AG04450 (cell line): ENCODE measurements at regions not wholly inside any gene's neighbourhood (a gene's known extent, or its start where the extent isn't known, plus 50 kb on each side); places are given as distances from the start of the nearest gene placed in this dataset.

Experiments used
- CTCF ChIA-PET: fragments of 300-600, 350-600 bp; formaldehyde crosslinking; extraction: SDS; loops from one replicate; lab custom pipeline; 2022; ENCODE audit warnings: antibody characterized with exemption, inconsistent platforms; lab: Charles Lee
- POLR2A ChIA-PET: fragments of 350-600 bp; formaldehyde crosslinking; extraction: SDS; loops from one replicate; lab custom pipeline; 2021; ENCODE audit warnings: antibody characterized with exemption, inconsistent platforms; lab: Yijun Ruan, JAX
- DNase-seq: peaks from one replicate; pipeline ENCODE4 v3.0.0-alpha.2; 2011; ENCODE audit warnings: low read depth, low spot score
- H3K27ac ChIP-seq: one replicate; pipeline ENCODE4 v1.5.1; 2012; ENCODE audit warnings: low read depth, low read length, control low read depth
- H3K27me3 ChIP-seq: one replicate; pipeline ENCODE4 v1.6.0; 2012; ENCODE audit warnings: low read length; ENCODE audit not compliant: control insufficient read depth, insufficient read depth
- H3K4me3 ChIP-seq: 2 replicates; pipeline ENCODE4 v1.5.1; 2011; ENCODE audit warnings: mild to moderate bottlenecking, low read depth, low read length, control low read depth
- H3K9me3 ChIP-seq: 2 replicates; pipeline ENCODE4 v1.5.1; 2012; ENCODE audit warnings: low read length; ENCODE audit not compliant: control insufficient read depth, insufficient read depth
- TF ChIP-seq, protein P1 (sequence below): IDR thresholded peaks from 2 replicates; pipeline ENCODE4 v1.5.1; 2011; ENCODE audit warnings: low read depth, low read length, control low read depth, inconsistent platforms

DNA sequence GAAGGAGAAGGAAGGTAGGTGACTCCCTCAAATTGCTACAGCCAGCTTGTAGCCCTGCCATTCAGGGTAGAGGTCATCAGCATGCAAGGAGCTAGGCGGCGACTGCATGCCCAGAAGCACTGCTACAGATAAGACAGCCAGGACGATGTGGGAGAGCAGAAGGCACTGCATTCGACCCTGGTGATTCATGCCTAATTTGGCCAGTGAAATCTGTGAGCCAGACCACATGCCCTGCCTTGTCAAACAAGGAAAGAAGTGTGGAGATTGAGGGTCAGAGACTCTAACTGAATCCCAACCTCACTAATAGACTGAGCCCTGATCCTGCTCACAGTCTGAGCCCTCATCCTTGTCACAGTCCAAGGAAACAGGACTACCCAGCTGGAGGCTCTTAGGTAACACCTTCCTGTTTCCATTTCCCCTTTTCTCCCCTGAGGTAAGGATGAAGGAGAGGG, 86.6 kb downstream of the LINGO1 start:
- TF ChIP-seq, protein P1, sequence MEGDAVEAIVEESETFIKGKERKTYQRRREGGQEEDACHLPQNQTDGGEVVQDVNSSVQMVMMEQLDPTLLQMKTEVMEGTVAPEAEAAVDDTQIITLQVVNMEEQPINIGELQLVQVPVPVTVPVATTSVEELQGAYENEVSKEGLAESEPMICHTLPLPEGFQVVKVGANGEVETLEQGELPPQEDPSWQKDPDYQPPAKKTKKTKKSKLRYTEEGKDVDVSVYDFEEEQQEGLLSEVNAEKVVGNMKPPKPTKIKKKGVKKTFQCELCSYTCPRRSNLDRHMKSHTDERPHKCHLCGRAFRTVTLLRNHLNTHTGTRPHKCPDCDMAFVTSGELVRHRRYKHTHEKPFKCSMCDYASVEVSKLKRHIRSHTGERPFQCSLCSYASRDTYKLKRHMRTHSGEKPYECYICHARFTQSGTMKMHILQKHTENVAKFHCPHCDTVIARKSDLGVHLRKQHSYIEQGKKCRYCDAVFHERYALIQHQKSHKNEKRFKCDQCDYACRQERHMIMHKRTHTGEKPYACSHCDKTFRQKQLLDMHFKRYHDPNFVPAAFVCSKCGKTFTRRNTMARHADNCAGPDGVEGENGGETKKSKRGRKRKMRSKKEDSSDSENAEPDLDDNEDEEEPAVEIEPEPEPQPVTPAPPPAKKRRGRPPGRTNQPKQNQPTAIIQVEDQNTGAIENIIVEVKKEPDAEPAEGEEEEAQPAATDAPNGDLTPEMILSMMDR: no peak
- peak; percentile 59 for DNase-seq
- POLR2A ChIA-PET: no interaction called here

DNA sequence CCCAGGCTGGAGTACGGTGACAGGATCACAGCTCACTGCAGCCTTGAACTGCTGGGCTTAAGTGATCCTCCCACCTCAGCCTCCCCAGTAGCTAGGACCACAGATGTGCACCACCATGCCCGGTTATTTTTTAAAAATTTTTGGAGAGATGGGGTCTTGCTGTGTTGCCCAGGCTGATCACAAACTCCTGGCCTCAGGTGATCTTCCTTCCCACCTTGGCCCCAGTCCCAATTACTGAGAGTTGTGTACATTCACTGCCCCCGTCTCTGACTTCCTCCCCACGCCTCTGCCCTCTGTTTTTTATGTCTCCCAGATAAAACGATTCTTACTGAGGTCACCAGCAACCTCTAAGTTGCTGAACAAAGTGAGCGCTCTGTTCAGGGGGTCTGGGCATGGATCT, 87.7 kb downstream of the LINGO1 start:
- CTCF ChIA-PET: interaction anchor here (2.2 to 4.5 kb wide), 4 partner anchors 47 to 439 kb away, joined by 9 to 69 read pairs (median 30); no protein-coding TSS in a partner anchor
- H3K9me3 ChIP-seq: peaks cover 10% of the 10 kb centered on the region

More for the DNA sequence above, 86.6 kb downstream of the LINGO1 start:
- H3K27ac ChIP-seq: no peak overlapping the region
- CTCF ChIA-PET: interaction anchor here (2.2 kb wide), 1 partner anchor 427 kb away, joined by 9 read pairs; no protein-coding TSS in a partner anchor
- H3K4me3 ChIP-seq: no peak overlapping the region
- no peaks in the 10 kb centered on the region for H3K27me3 ChIP-seq
- H3K9me3 ChIP-seq: peaks cover 10% of the 10 kb centered on the region

DNA sequence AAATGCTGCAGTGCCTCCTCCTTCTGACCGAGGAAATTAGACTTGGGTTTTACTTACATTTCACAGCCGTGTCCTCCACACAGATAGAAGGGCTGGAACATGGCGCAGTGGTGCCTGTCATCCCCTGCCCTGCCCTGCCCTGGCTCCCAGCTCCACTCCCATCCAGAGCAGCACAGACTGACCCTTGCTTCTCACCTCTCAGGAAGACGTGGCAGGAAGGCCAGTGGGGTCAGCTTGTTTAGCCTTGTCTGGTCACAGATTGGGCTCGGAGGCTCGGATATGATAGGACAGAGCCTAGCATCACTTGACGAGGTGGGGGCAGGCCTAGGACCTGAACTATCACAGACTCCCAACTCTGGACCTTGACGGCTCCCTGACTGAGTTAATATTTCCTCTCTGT, 88.5 kb downstream of the LINGO1 start:
- Histone ChIP-seq H3K4me3 (no peak overlapping the region), H3K27me3 (peaks cover 3% of the 10 kb centered on the region), H3K9me3 (peaks cover 10% of the 10 kb centered on the region), H3K27ac (no peak overlapping the region)
- CTCF ChIA-PET: interaction anchor here (0.6 to 4.5 kb wide), 49 partner anchors 8 to 1253 kb away, joined by 3 to 95 read pairs (median 8); partner anchors contain the start of genes HMG20A and PEAK1
- POLR2A ChIA-PET: no interaction called here
- TF ChIP-seq, protein P1: no peak
- no peak for DNase-seq

More for the DNA sequence above, 87.7 kb downstream of the LINGO1 start:
- Histone ChIP-seq H3K27me3 (peaks cover 3% of the 10 kb centered on the region), H3K27ac (no peak overlapping the region), H3K4me3 (no peak overlapping the region)
- TF ChIP-seq, protein P1: no peak
- DNase-seq: no peak
- POLR2A ChIA-PET: no interaction called here

DNA sequence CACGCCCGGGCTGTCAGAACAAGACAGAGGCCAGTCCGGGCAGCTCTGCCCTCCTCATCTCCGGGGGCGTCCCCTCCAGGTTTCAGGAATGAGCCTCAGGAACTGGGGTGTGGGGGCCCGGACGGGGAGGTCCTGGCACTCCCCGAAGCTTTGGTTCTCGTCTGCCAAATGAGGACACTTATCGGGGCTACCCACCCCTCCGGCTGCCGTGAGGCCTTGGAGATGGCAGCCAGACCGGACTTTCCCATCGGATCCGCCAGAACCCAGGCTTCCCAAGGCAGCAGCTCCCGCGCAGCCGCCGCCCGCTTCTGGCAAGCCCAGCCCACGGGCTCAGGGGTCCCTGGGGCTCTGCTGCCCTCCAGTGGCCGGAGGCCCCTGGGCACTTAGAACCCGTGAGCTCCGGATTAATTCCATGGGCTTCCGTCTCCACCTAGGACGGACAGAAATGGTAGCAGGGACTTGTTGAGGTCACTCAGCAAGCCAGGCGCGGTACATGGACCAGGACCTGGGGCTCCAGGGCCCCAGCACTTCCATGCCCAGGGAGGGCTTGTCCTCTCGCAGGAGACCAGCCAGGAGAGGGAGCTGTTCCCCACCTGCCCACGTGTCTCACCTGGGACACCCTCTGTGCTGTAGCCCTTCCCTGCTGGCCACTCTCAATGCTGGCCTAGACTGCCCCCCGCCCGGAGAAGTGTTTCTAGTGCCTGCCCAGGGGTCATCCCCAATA, 89.4 kb downstream of the LINGO1 start:
- Histone ChIP-seq H3K27me3 (peaks cover 3% of the 10 kb centered on the region), H3K4me3 (peak overlapping the region; percentile 54), H3K27ac (peak overlapping the region; percentile 11), H3K9me3 (peaks cover 10% of the 10 kb centered on the region)
- TF ChIP-seq, protein P1: peak; percentile 99
- CTCF ChIA-PET: interaction anchor here (0.6 to 4.5 kb wide), 90 partner anchors 9 to 744 kb away, joined by 3 to 95 read pairs (median 5); partner anchors contain the start of genes HMG20A, PEAK1 and SCAPER
- POLR2A ChIA-PET: interaction anchor here (0.6 to 0.9 kb wide), 4 partner anchors 46 to 612 kb away, joined by 3 read pairs; partner anchors contain the start of gene RCN2
- peak; percentile 64 for DNase-seq

DNA sequence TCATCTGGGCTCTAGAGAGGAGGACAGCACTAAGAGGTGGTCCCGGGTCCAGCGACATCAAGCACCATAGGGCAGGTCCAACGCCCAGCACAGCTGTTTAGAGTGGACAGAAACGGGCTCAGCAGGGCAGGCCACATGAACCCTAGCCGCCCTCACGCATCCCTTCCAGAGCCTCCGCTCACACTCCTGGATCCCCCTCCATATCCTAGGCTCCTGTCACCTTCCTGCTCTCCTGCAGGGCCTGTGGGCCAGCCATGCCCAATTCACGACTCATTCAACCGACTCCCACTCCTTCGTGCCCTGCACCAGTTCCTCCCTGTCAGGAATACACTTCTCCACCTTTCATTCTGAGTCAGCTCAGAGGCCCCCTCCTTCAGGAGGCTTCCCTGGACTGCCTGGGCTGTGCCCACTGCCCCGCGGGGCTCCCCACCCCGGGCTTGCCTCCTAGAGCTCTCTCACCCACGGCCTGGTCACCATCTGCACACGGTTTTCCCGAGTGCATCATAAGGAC, 90.2 kb downstream of the LINGO1 start:
- Histone ChIP-seq H3K4me3 (no peak overlapping the region; the same call in 1 of the 2 replicates), H3K27me3 (peaks cover 8% of the 10 kb centered on the region), H3K27ac (no peak overlapping the region), H3K9me3 (peaks cover 6% of the 10 kb centered on the region)
- TF ChIP-seq, protein P1: no peak
- DNase-seq: no peak
- CTCF ChIA-PET: interaction anchor here (0.6 to 4.5 kb wide), 76 partner anchors 9 to 744 kb away, joined by 3 to 95 read pairs (median 5); partner anchors contain the start of genes HMG20A, PEAK1 and SCAPER
- POLR2A ChIA-PET: interaction anchor here (0.5 to 0.6 kb wide), 2 partner anchors 45 to 201 kb away, joined by 3 to 4 read pairs; no protein-coding TSS in a partner anchor
